HepG2 (cell line): ENCODE measurements at regions not wholly inside any gene's neighbourhood (a gene's known extent, or its start where the extent isn't known, plus 50 kb on each side); places are given as distances from the start of the nearest gene placed in this dataset.

ENCODE experiments used
- ATAC-seq: fragments of 200-7000 bp; cut with Tn5 transposase; 3 replicates; pipeline ENCODE4 v1.9.1; 2020; ENCODE audit warnings: mild to moderate bottlenecking, moderate library complexity
- BruUV-seq: library from RNA; stranded (reverse); fragments of 400-500 nt; replicated peaks from 2 replicates; lab custom pipeline; 2021; lab: Mats Ljungman, UMichigan
- CTCF ChIA-PET: fragments of 300-600 bp; formaldehyde crosslinking; extraction: SDS; loops from one replicate; lab custom pipeline; 2021; ENCODE audit warnings: low total read pairs, inconsistent platforms, low intra/inter-chr PET ratio; lab: Yijun Ruan, JAX
- POLR2A ChIA-PET: fragments of 350-600 bp; sonication (Branson Sonifier 250); formaldehyde crosslinking; loops from one replicate; lab custom pipeline; 2020; ENCODE audit warnings: antibody characterized with exemption, inconsistent platforms; lab: Yijun Ruan, JAX
- DNase-seq: peaks from one replicate; pipeline ENCODE4 v3.0.0-alpha.2; 2015; ENCODE audit warnings: low spot score
- FAIRE-seq: peaks from 3 replicates; lab custom pipeline; 2011; peaks lifted over from hg19 to GRCh38; lab: Jason Lieb, UNC
- H2AFZ ChIP-seq: one replicate; pipeline ENCODE4 v1.6.1; 2011; ENCODE audit warnings: low read length, inconsistent platforms
- H3K27ac ChIP-seq: fragments of 300-600 bp; 3 replicates; pipeline ENCODE4 v1.8.0; 2011; ENCODE audit warnings: mixed run types, mild to moderate bottlenecking, mixed read lengths, low read length, inconsistent platforms; ENCODE audit not compliant: insufficient read depth; ENCODE audit errors: extremely low read length
- H3K27me3 ChIP-seq, 2 experiments: fragments of 200-600 bp in 1 of 2; 2 replicates in 1 of 2; 3 replicates in 1 of 2; pipeline versions ENCODE4 v1.6.0 to v1.8.0; 2011; ENCODE audit warnings: low read length in 2 of 2, mild to moderate bottlenecking in 2 of 2, moderate library complexity in 2 of 2, inconsistent platforms in 1 of 2; ENCODE audit not compliant: insufficient read depth in 2 of 2, control insufficient read depth in 1 of 2
- H3K36me3 ChIP-seq, 2 experiments: fragments of 200-600 bp in 1 of 2; replicated peaks in 1 of 2; 2 replicates in 1 of 2; 3 replicates in 1 of 2; pipeline versions ENCODE4 v1.5.1 to v1.8.0; 2011; ENCODE audit warnings: low read length in 2 of 2, inconsistent platforms in 1 of 2; ENCODE audit not compliant: insufficient read depth in 2 of 2, control insufficient read depth in 1 of 2
- H3K4me1 ChIP-seq: 2 replicates; pipeline ENCODE4 v1.5.1; 2012; ENCODE audit warnings: low read length, inconsistent platforms; ENCODE audit not compliant: insufficient read depth
- H3K4me2 ChIP-seq: 2 replicates; pipeline ENCODE4 v1.6.0; 2011; ENCODE audit warnings: low read depth, low read length, inconsistent platforms
- H3K4me3 ChIP-seq, 3 experiments: fragments of 200-600 bp in 1 of 3; sonication (generic), shearing (Covaris generic) in 1 of 3; replicated peaks in 1 of 3; 2 replicates each; pipeline ENCODE4 v1.5.1; 2011 to 2016; ENCODE audit warnings: low read length in 3 of 3, inconsistent platforms in 2 of 3, low read depth in 2 of 3, mild to moderate bottlenecking in 2 of 3, control low read depth in 1 of 3, mixed read lengths in 1 of 3; ENCODE audit not compliant: insufficient read depth in 1 of 3
- H3K79me2 ChIP-seq: one replicate; pipeline ENCODE4 v1.6.1; 2011; ENCODE audit warnings: low read length, inconsistent platforms; ENCODE audit not compliant: insufficient read depth
- H3K9ac ChIP-seq: 2 replicates; pipeline ENCODE4 v1.6.0; 2011; ENCODE audit warnings: mild to moderate bottlenecking, low read depth, low read length, inconsistent platforms; ENCODE audit not compliant: insufficient read depth
- H3K9me3 ChIP-seq: 2 replicates; pipeline ENCODE4 v1.5.1; 2012; ENCODE audit warnings: mild to moderate bottlenecking, low read length
- H4K20me1 ChIP-seq: 2 replicates; pipeline ENCODE4 v1.6.0; 2011; ENCODE audit warnings: inconsistent platforms, mild to moderate bottlenecking, low read length, moderate library complexity; ENCODE audit not compliant: insufficient read depth
- CENPX ChIP-seq: sonication (generic); formaldehyde crosslinking; IDR thresholded peaks from 2 replicates; pipeline ENCODE4 v1.9.0; 2021; ENCODE audit warnings: mild to moderate bottlenecking, missing genetic modification reagents, moderate library complexity
- GZF1 ChIP-seq: sonication (generic); formaldehyde crosslinking; IDR thresholded peaks from 2 replicates; pipeline ENCODE4 v1.5.1; 2020; ENCODE audit warnings: mild to moderate bottlenecking, missing genetic modification reagents
- IKZF4 ChIP-seq: sonication (generic); formaldehyde crosslinking; IDR thresholded peaks from 2 replicates; pipeline ENCODE4 v1.5.1; 2020; ENCODE audit warnings: borderline replicate concordance, mild to moderate bottlenecking, low read depth, missing genetic modification reagents; ENCODE audit errors: not compliant biosample characterization
- NFKB2 ChIP-seq: sonication (generic); formaldehyde crosslinking; IDR thresholded peaks from 2 replicates; pipeline ENCODE4 v1.4.0; 2020; ENCODE audit warnings: missing genetic modification reagents, borderline replicate concordance
- NONO ChIP-seq, 2 experiments: fragments of 450-650 bp in 1 of 2; sonication (generic) in 1 of 2; formaldehyde crosslinking in 1 of 2; IDR thresholded peaks in 1 of 2; conservative IDR thresholded peaks in 1 of 2; 2 replicates each; pipeline versions ENCODE4 v1.6.1 to v1.8.0; 2017 to 2022; ENCODE audit warnings: mild to moderate bottlenecking in 1 of 2, missing genetic modification reagents in 1 of 2, moderate library complexity in 1 of 2
- RAD21 ChIP-seq: fragments of 450-650 bp; formaldehyde crosslinking; IDR thresholded peaks from 2 replicates; pipeline ENCODE4 v1.5.0; 2020; ENCODE audit warnings: mild to moderate bottlenecking
- THAP8 ChIP-seq: sonication (generic); formaldehyde crosslinking; IDR thresholded peaks from 2 replicates; pipeline ENCODE4 v1.5.1; 2020; ENCODE audit warnings: missing genetic modification reagents, mild to moderate bottlenecking, borderline replicate concordance
- ZNF292 ChIP-seq: sonication (generic); formaldehyde crosslinking; IDR thresholded peaks from 2 replicates; pipeline ENCODE4 v1.8.1; 2022; ENCODE audit warnings: mild to moderate bottlenecking, low read depth, missing genetic modification reagents, borderline replicate concordance
- ZNF414 ChIP-seq: sonication (generic); formaldehyde crosslinking; IDR thresholded peaks from 2 replicates; pipeline ENCODE4 v1.5.0; 2020; ENCODE audit warnings: missing genetic modification reagents
- ZNF484 ChIP-seq: sonication (generic); formaldehyde crosslinking; IDR thresholded peaks from 2 replicates; pipeline ENCODE4 v1.5.1; 2020; ENCODE audit warnings: mild to moderate bottlenecking, low read depth, missing genetic modification reagents, borderline replicate concordance
- ZNF777 ChIP-seq: sonication (generic); formaldehyde crosslinking; IDR thresholded peaks from 2 replicates; pipeline ENCODE4 v1.4.0; 2020; ENCODE audit warnings: missing genetic modification reagents
- WGBS: methylation state at CpG from one replicate; pipeline ENCODE4 v1.1.6; 2017; ENCODE audit warnings: low lambda C conversion rate; 5-methylcytosine and 5-hydroxymethylcytosine counted together
- in situ Hi-C: cut with HindIII; loops from 2 replicates; pipeline ENCODE4 v1.10.0; 2017; ENCODE audit warnings: low pct_unique_long_range_greater_than_20kb; ENCODE audit not compliant: extremely low pct_ligation_motif_present
- intact Hi-C: fragments of 100-400 bp; cut with micrococcal nuclease; formaldehyde crosslinking; loops from one replicate; pipeline ENCODE4 v1.10.0; 2022; ENCODE audit not compliant: unreplicated experiment

GRCh38 chr10:4188406-4188805, 403.4 kb upstream of the KLF6 start:
- WGBS, result 38% methylated on average over 11 of the region's 15 CpGs
- Histone ChIP-seq H3K27ac (no peak overlapping the region), H3K4me1 (no peaks in the 10 kb centered on the region), H3K27me3 (peaks cover 2 to 24% of the 10 kb centered on the region in 2 experiments; a peak in 3 of 5 replicates), H4K20me1 (no peaks in the 10 kb centered on the region), H2AFZ (no peak overlapping the region), H3K9me3 (no peaks in the 10 kb centered on the region), H3K36me3 (no peaks in the 10 kb centered on the region), H3K4me2 (no peak overlapping the region), H3K4me3 (no peak overlapping the region), H3K9ac (no peak overlapping the region), H3K79me2 (no peaks in the 10 kb centered on the region)
- ChIA-PET POLR2A (no interaction called here), CTCF (no interaction called here)
- TF ChIP-seq NFKB2 (CRISPR knock-in tag) (no peak), IKZF4 (CRISPR knock-in tag) (no peak), ZNF777 (CRISPR knock-in tag) (no peak), ZNF414 (CRISPR knock-in tag) (no peak), ZNF292 (CRISPR knock-in tag) (no peak), CENPX (CRISPR knock-in tag) (no peak), RAD21 (CRISPR knock-in tag) (no peak), THAP8 (no peak), ZNF484 (CRISPR knock-in tag) (no peak), GZF1 (CRISPR knock-in tag) (no peak), NONO (IDR thresholded peaks at IDR 0.05) (no peak), NONO (CRISPR knock-in tag; conservative IDR thresholded peaks at IDR 0.05) (no peak)
- ATAC-seq (no peak), DNase-seq (no peak), FAIRE-seq (no peak)
- intact Hi-C loops (no loop called here), in situ Hi-C loops (no loop called here)
- no TSS peak for BruUV-seq
